ENCODE measurements at regions not wholly inside any gene's neighbourhood (a gene's known extent, or its start where the extent isn't known, plus 50 kb on each side); places are given as distances from the start of the nearest gene placed in this dataset.

DNA sequence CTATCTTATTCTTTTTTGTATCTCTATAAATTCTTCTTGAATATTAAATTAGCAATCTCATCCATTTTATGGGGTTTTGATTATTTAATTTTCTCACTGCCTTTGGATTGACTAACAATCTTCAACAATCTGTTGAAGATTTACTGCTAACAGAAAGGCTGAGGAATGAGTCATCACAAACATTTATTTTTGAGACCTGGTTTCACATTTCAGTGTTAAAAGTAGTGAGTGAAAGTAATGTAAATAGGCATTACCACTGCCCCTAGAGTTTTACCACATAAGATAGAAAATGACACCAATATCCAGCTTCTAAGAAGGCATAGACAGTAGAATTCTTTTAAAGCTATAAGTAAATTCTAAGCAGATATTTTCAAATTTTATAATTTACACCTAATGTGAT lies 472.8 kb downstream of the OLFM4 start:
- Mint-ChIP-seq H3K4me1 (no peaks in the 10 kb centered on the region), H3K27me3 (ENCODE audit: low read depth in 3 of 3) (peaks cover 0 to 2% (median 0%) of the 10 kb centered on the region in 3 donors), H3K9me3 (peaks cover 2 to 8% (median 4%) of the 10 kb centered on the region in 7 donors), H3K4me3 (no peak overlapping the region), H3K36me3 (no peaks in the 10 kb centered on the region), H3K27ac (no peak overlapping the region)
- Histone ChIP-seq H3K27ac (ENCODE audit: low read depth in 1 of 2, low read length in 2 of 2) (no peak overlapping the region), H2AFZ (ENCODE audit: insufficient read depth, low read depth, low read length, poor library complexity, severe bottlenecking) (no peak overlapping the region), H3K4me1 (ENCODE audit: control insufficient read depth in 1 of 2, insufficient read depth in 2 of 2, low read length in 2 of 2) (no peaks in the 10 kb centered on the region), H3K4me2 (replicated peaks; ENCODE audit: extremely low read depth, low read length, poor library complexity, severe bottlenecking) (no peak overlapping the region), H4K20me1 (ENCODE audit: insufficient read depth, low read length) (no peaks in the 10 kb centered on the region), H3K27me3 (ENCODE audit: control insufficient read depth in 2 of 2, insufficient read depth in 2 of 2, low read length in 2 of 2) (no peaks in the 10 kb centered on the region), H3K9me3 (replicated peaks in 1 of 2; ENCODE audit: control insufficient read depth in 1 of 2, insufficient read depth in 1 of 2, low read length in 2 of 2) (peaks cover 0 to 6% of the 10 kb centered on the region in 2 donors), H3K79me2 (ENCODE audit: insufficient read depth, low read length) (no peaks in the 10 kb centered on the region), H3K9ac (ENCODE audit: insufficient read depth, low read length, poor library complexity, severe bottlenecking) (no peak overlapping the region), H3K36me3 (replicated peaks in 1 of 2; ENCODE audit: control insufficient read depth in 1 of 2, insufficient read depth in 2 of 2, low read length in 2 of 2) (no peaks in the 10 kb centered on the region), H3K4me3 (replicated peaks in 1 of 3; ENCODE audit: low read depth in 2 of 3, low read length in 3 of 3) (no peak overlapping the region)
- no peak for DNase-seq
- TF ChIP-seq, protein P1, sequence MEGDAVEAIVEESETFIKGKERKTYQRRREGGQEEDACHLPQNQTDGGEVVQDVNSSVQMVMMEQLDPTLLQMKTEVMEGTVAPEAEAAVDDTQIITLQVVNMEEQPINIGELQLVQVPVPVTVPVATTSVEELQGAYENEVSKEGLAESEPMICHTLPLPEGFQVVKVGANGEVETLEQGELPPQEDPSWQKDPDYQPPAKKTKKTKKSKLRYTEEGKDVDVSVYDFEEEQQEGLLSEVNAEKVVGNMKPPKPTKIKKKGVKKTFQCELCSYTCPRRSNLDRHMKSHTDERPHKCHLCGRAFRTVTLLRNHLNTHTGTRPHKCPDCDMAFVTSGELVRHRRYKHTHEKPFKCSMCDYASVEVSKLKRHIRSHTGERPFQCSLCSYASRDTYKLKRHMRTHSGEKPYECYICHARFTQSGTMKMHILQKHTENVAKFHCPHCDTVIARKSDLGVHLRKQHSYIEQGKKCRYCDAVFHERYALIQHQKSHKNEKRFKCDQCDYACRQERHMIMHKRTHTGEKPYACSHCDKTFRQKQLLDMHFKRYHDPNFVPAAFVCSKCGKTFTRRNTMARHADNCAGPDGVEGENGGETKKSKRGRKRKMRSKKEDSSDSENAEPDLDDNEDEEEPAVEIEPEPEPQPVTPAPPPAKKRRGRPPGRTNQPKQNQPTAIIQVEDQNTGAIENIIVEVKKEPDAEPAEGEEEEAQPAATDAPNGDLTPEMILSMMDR (IDR thresholded peaks at IDR 0.05), result no peak
- intact Hi-C loops (cut with micrococcal nuclease), result no loop called here

DNA sequence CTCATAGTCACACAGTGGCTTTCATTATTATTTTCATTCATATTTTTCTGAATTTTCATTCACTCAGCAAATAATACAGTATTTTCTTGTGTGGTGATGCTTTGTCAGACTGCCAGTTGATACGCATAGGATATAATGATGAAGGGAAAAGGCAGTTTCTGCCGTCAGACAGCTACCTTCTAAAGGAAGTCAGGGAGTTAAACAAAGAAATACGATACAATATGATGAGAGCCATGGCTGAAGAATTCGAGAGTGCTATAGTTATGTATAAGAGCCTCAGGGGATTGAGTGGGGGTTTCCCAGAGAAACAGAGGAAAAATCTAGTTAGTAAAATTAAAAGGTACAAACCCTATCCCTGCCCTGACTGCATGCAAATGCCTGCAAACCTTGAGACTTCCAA lies 479.1 kb downstream of the OLFM4 start:
- H3K27me3 ChIP-seq (ENCODE audit: control insufficient read depth in 2 of 2, insufficient read depth in 2 of 2, low read length in 2 of 2), result no peaks in the 10 kb centered on the region
- Mint-ChIP-seq H3K9me3 (peaks cover 0 to 10% (median 4%) of the 10 kb centered on the region in 7 donors), H3K4me1 (no peaks in the 10 kb centered on the region), H3K27me3 (ENCODE audit: low read depth in 3 of 3) (peaks cover 0 to 2% (median 0%) of the 10 kb centered on the region in 3 donors), H3K4me3 (no peak overlapping the region), H3K27ac (no peak overlapping the region), H3K36me3 (no peaks in the 10 kb centered on the region)
- H3K36me3 ChIP-seq (replicated peaks in 1 of 2; ENCODE audit: control insufficient read depth in 1 of 2, insufficient read depth in 2 of 2, low read length in 2 of 2), result no peaks in the 10 kb centered on the region
- H4K20me1 ChIP-seq (ENCODE audit: insufficient read depth, low read length), result no peaks in the 10 kb centered on the region
- no peak overlapping the region for H3K27ac ChIP-seq (ENCODE audit: low read depth in 1 of 2, low read length in 2 of 2)
- no peak overlapping the region for H2AFZ ChIP-seq (ENCODE audit: insufficient read depth, low read depth, low read length, poor library complexity, severe bottlenecking)
- no peak for DNase-seq
- H3K4me1 ChIP-seq (ENCODE audit: control insufficient read depth in 1 of 2, insufficient read depth in 2 of 2, low read length in 2 of 2), result no peaks in the 10 kb centered on the region
- no peak overlapping the region for H3K4me3 ChIP-seq (replicated peaks in 1 of 3; ENCODE audit: low read depth in 2 of 3, low read length in 3 of 3)
- TF ChIP-seq, protein P1 (IDR thresholded peaks at IDR 0.05), result no peak
- intact Hi-C loops (cut with micrococcal nuclease), result no loop called here
- H3K9me3 ChIP-seq (replicated peaks in 1 of 2; ENCODE audit: control insufficient read depth in 1 of 2, insufficient read depth in 1 of 2, low read length in 2 of 2), result peaks cover 0 to 4% of the 10 kb centered on the region in 2 donors
- WGBS (ENCODE audit: insufficient coverage), result 67% methylated on average over 1 of the region's 4 CpGs
- H3K79me2 ChIP-seq (ENCODE audit: insufficient read depth, low read length), result no peaks in the 10 kb centered on the region
- H3K9ac ChIP-seq (ENCODE audit: insufficient read depth, low read length, poor library complexity, severe bottlenecking), result no peak overlapping the region
- H3K4me2 ChIP-seq (replicated peaks; ENCODE audit: extremely low read depth, low read length, poor library complexity, severe bottlenecking), result no peak overlapping the region
